ENCODE measurements at regions not wholly inside any gene's neighbourhood (a gene's known extent, or its start where the extent isn't known, plus 50 kb on each side); places are given as distances from the start of the nearest gene placed in this dataset.

DNA sequence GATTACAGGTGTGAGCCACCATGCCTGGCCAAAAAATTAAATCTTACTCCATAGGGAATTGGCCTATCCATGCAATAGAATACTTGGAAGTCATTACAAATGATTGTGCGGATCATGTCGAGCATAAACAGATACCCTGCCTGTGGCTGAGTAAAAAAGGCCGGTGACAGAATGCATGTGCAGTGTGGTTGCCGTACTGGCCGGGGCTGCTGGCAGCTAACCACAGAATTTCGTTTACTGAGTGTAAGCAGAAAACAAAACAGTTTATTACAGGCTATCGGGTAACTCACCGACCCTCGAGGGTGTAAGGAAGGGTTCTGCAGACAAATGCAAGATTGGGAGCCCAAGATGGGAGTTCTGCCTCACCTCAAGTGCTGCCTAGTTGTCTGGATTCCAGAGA is 127.7 kb downstream of the ZIC5 start:
- Mint-ChIP-seq H3K27ac (no peak overlapping the region), H3K4me1 (no peaks in the 10 kb centered on the region), H3K27me3 (peaks cover 2% of the 10 kb centered on the region), H3K4me3 (no peak overlapping the region), H3K36me3 (ENCODE audit: low read depth) (no peaks in the 10 kb centered on the region), H3K9me3 (no peaks in the 10 kb centered on the region)
- CTCF ChIA-PET = no interaction called here
- TF ChIP-seq, protein P1, sequence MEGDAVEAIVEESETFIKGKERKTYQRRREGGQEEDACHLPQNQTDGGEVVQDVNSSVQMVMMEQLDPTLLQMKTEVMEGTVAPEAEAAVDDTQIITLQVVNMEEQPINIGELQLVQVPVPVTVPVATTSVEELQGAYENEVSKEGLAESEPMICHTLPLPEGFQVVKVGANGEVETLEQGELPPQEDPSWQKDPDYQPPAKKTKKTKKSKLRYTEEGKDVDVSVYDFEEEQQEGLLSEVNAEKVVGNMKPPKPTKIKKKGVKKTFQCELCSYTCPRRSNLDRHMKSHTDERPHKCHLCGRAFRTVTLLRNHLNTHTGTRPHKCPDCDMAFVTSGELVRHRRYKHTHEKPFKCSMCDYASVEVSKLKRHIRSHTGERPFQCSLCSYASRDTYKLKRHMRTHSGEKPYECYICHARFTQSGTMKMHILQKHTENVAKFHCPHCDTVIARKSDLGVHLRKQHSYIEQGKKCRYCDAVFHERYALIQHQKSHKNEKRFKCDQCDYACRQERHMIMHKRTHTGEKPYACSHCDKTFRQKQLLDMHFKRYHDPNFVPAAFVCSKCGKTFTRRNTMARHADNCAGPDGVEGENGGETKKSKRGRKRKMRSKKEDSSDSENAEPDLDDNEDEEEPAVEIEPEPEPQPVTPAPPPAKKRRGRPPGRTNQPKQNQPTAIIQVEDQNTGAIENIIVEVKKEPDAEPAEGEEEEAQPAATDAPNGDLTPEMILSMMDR (IDR thresholded peaks at IDR 0.05) = no peak
- POLR2A ChIA-PET = no interaction called here
- no peak for ATAC-seq (ENCODE audit: low read depth)
- no peak for DNase-seq
- intact Hi-C loops (cut with micrococcal nuclease) = no loop called here

DNA sequence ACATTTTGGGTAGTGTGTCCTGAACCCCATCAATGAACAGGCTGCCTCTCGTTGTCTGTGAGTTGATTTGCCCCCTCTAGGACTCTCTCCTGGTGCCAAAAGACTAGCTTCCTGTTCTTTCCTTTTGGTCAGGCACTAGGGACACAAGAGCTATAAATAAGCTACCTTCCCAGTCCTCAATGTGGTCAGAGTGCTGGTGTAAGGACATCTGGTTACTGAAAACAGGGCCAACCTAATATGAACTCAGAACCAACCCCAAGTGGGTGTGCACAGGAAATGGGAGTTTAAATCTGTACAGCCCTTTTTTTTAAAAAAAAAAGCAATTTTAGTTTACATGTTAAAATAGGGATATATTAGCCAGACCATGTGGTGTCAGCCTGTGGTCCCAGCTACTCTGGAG is 129.2 kb downstream of the ZIC5 start:
- Mint-ChIP-seq H3K27ac (no peak overlapping the region), H3K27me3 (no peaks in the 10 kb centered on the region), H3K9me3 (no peaks in the 10 kb centered on the region), H3K4me3 (no peak overlapping the region), H3K4me1 (no peaks in the 10 kb centered on the region), H3K36me3 (ENCODE audit: low read depth) (no peaks in the 10 kb centered on the region)
- POLR2A ChIA-PET = no interaction called here
- intact Hi-C loops (cut with micrococcal nuclease) = no loop called here
- TF ChIP-seq, protein P1 (IDR thresholded peaks at IDR 0.05) = no peak
- CTCF ChIA-PET = no interaction called here
- no peak for DNase-seq
- ATAC-seq (ENCODE audit: low read depth) = no peak

- TF ChIP-seq, protein P1 (IDR thresholded peaks at IDR 0.05) = no peak
- DNase-seq = no peak
- no peak overlapping the region for H3K27ac Mint-ChIP-seq
- no peaks in the 10 kb centered on the region for H3K36me3 Mint-ChIP-seq (ENCODE audit: low read depth)
- H3K4me3 Mint-ChIP-seq = no peak overlapping the region
- ChIA-PET POLR2A (no interaction called here), CTCF (no interaction called here)
- no peaks in the 10 kb centered on the region for H3K27me3 Mint-ChIP-seq
- no peak for ATAC-seq (ENCODE audit: low read depth)
- H3K9me3 Mint-ChIP-seq = no peaks in the 10 kb centered on the region
- H3K4me1 Mint-ChIP-seq = no peaks in the 10 kb centered on the region
- intact Hi-C loops (cut with micrococcal nuclease) = no loop called here
These were observed 135.3 kb downstream of the ZIC5 start for GRCh38 chr13:99836291-99836690.

DNA sequence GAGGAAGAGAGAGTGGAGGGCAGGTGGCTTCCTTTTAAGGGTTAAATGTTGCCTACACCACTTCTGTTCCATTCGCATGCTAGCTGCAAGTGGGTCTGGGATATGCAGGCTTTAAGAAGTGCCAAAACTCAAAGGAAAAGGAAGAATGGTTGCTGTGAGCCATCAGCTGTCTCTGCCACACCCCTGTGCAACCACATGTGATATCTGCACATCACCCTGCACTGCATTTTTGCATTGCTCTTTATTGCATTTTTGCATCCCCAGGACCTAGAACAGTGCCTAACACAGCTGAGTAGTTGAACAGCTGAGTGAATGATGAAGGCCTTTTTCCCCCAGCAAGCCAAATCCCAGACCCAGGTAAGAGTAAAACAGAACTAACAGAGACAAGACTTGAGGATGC is 136.1 kb downstream of the ZIC5 start:
- H3K4me1 Mint-ChIP-seq = no peaks in the 10 kb centered on the region
- POLR2A ChIA-PET = no interaction called here
- TF ChIP-seq, protein P1 (IDR thresholded peaks at IDR 0.05) = no peak
- CTCF ChIA-PET = no interaction called here
- ATAC-seq (ENCODE audit: low read depth) = no peak
- intact Hi-C loops (cut with micrococcal nuclease) = no loop called here
- H3K27me3 Mint-ChIP-seq = no peaks in the 10 kb centered on the region
- no peak overlapping the region for H3K27ac Mint-ChIP-seq
- no peak overlapping the region for H3K4me3 Mint-ChIP-seq
- DNase-seq = no peak
- H3K9me3 Mint-ChIP-seq = no peaks in the 10 kb centered on the region
- H3K36me3 Mint-ChIP-seq (ENCODE audit: low read depth) = no peaks in the 10 kb centered on the region

GRCh38 chr13:99834246-99834645 is 137.3 kb downstream of the ZIC5 start:
- TF ChIP-seq, protein P1 (IDR thresholded peaks at IDR 0.05) = no peak
- ATAC-seq (ENCODE audit: low read depth) (no peak), DNase-seq (no peak)
- no peaks in the 10 kb centered on the region for H3K9me3 Mint-ChIP-seq
- ChIA-PET CTCF (no interaction called here), POLR2A (no interaction called here)
- peaks cover 1% of the 10 kb centered on the region for H3K36me3 Mint-ChIP-seq (ENCODE audit: low read depth)
- H3K4me1 Mint-ChIP-seq = no peaks in the 10 kb centered on the region
- intact Hi-C loops (cut with micrococcal nuclease) = no loop called here
- H3K27ac Mint-ChIP-seq = no peak overlapping the region
- no peaks in the 10 kb centered on the region for H3K27me3 Mint-ChIP-seq
- no peak overlapping the region for H3K4me3 Mint-ChIP-seq
